Esophagus muscularis mucosa (tissue), 4 donors: ENCODE measurements at regions not wholly inside any gene's neighbourhood (a gene's known extent, or its start where the extent isn't known, plus 50 kb on each side); places are given as distances from the start of the nearest gene placed in this dataset.

ENCODE experiments used
- CTCF ChIP-seq, 3 experiments: fragments of 200-600 bp in 2 of 3; fragments of 450-650 bp in 1 of 3; sonication (generic) in 2 of 3; IDR thresholded peaks; one replicate each; pipeline ENCODE4 v1.5.1; 2017 to 2019; ENCODE audit warnings: antibody characterized with exemption in 3 of 3, mild to moderate bottlenecking in 2 of 3, moderate library complexity in 1 of 3
- EP300 ChIP-seq: sonication (generic); formaldehyde crosslinking; IDR thresholded peaks from one replicate; pipeline ENCODE4 v1.6.1; 2017; ENCODE audit warnings: antibody characterized with exemption
- POLR2A ChIP-seq: fragments of 450-650 bp; IDR thresholded peaks from one replicate; pipeline ENCODE4 v1.6.1; 2017; ENCODE audit warnings: antibody characterized with exemption, moderate library complexity, mild to moderate bottlenecking, low read depth
- POLR2AphosphoS5 ChIP-seq, 2 donors: sonication (generic); formaldehyde crosslinking; IDR thresholded peaks; one replicate each; pipeline ENCODE4 v1.6.1; 2017; ENCODE audit warnings: antibody characterized with exemption in 2 of 2

GRCh38 chr12:46553266-46553665 is 180.7 kb upstream of the SLC38A2 start:
- TF ChIP-seq CTCF (IDR thresholded peaks at IDR 0.05) (no peak), POLR2A (no peak), EP300 (no peak), POLR2AphosphoS5 (IDR thresholded peaks at IDR 0.05) (no peak)
